Esophagus squamous epithelium (tissue), 4 donors: ENCODE measurements at regions not wholly inside any gene's neighbourhood (a gene's known extent, or its start where the extent isn't known, plus 50 kb on each side); places are given as distances from the start of the nearest gene placed in this dataset.

Experiments used
- CTCF ChIP-seq, 6 experiments: fragments of 450-650 bp in 4 of 6; fragments of 200-600 bp in 2 of 6; sonication (generic) in 2 of 6; IDR thresholded peaks; one replicate each; pipeline ENCODE4 v1.5.1; 2016 to 2019; ENCODE audit warnings: antibody characterized with exemption in 6 of 6, mild to moderate bottlenecking in 4 of 6, moderate library complexity in 4 of 6
- POLR2A ChIP-seq, 4 donors: fragments of 450-650 bp; IDR thresholded peaks; one replicate each; pipeline ENCODE4 v1.6.1; 2017; ENCODE audit warnings: antibody characterized with exemption in 4 of 4, mild to moderate bottlenecking in 4 of 4, moderate library complexity in 3 of 4

- TF ChIP-seq CTCF (IDR thresholded peaks at IDR 0.05) (no peak), POLR2A (IDR thresholded peaks at IDR 0.05) (no peak)
These were observed 72.4 kb upstream of the PCED1B start for GRCh38 chr12:47007048-47007447.
